HG02884 (cell line): ENCODE measurements at regions not wholly inside any gene's neighbourhood (a gene's known extent, or its start where the extent isn't known, plus 50 kb on each side); places are given as distances from the start of the nearest gene placed in this dataset.
"Not testable (repeated sequence)": the region's sequence is repeated elsewhere in the genome, so short reads cannot be mapped to it uniquely, and the experiment has no call there.

Experiments used
- ATAC-seq: cut with Tn5 transposase; IDR thresholded peaks from one replicate; pipeline ENCODE4 v1.9.1; 2021; ENCODE audit warnings: mild to moderate bottlenecking, moderate library complexity; ENCODE audit not compliant: unreplicated experiment

DNA sequence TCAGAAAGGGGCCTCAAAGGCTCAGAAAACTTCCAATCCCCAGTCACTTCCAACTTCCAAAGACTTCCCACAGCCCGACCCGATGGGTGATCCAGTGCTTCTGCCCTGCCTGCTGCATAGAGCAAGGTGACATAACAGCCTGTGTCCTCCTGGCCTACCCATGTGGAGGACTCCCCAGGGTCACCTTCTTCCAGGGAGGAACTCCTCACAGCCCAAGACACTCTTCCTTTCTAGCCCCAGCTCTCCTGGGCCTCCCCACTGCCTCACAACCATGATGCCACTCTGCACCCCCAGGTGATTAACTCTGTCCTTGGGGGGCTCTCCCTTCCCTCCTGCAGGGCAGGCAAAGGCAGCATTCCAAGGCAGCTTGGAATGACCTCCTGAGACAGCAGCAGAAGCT, 158.4 kb upstream of the PDE1C start:
- ATAC-seq = no peak

GRCh38 chr7:32227746-32228145, 157.5 kb upstream of the PDE1C start:
- no peak for ATAC-seq

DNA sequence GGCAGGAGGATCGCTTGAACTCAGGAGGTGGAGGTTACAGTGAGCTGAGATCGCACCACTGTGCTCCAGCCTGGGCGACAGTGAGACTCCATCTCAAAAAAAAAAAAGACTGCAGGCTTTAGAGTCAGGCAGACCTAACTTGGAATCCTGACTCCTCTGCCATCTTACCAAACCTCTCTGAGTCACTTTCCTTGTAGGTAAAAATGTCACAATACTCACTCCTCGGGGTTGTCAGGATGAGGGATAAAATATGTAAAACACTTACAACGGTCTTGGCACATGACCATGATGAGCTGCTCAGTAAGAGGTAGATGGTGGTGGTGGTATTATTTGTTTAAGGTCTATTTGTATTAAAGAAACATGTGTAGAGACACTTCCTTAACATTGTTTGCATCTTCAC, 154.1 kb upstream of the PDE1C start:
- ATAC-seq = no peak

DNA sequence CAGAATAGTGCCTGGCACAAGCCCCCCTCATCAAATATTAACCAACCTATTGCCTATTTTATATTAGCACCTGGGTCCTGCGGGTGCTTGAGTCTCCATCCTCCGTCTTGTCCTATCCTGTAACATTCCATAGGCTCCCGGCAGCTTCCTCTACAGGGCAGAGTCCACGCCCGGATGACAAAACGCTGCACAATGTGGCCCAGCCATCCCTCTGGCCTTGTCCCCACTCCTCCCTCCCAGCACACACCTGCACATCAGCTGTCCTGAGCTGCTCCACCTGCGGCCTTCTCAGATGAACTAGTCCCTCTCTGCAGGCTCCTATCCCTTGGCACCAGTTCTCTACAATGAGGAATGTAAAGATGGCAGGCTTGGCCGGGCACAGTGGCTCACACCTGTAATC, 153.5 kb upstream of the PDE1C start:
- ATAC-seq = no peak

- ATAC-seq = no peak
These were observed 153.0 kb upstream of the PDE1C start for GRCh38 chr7:32223071-32223650.

DNA sequence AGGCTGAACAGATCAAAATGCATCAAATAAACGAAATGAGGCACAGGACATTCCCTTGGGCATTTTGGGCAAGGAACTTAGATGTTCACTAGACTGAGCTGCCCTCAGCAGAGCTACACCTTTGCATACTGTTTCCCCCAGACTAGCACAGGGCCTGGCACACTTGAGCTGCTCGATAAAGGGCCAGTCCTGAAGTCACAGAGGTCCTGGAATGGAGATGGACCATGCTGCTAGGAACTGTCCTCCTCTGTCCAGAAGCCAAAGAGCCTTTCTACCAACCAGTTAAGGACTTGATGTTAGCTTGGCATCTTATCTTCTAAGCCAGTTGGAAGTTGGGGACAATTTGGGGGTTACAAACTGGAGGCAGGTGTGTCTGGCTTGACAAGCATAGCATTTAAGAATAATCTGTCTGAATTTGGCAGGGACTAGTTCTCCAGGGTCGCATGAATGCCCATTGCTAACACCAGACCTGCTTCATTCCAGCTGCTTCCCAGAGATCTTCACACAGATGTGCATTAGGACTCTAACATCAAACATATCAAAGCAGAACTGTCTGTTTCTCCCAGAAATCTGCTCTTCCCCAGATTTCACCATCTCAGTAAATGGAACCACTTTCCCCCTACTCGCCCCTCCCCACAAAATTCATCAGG, 152.2 kb upstream of the PDE1C start:
- no peak for ATAC-seq

DNA sequence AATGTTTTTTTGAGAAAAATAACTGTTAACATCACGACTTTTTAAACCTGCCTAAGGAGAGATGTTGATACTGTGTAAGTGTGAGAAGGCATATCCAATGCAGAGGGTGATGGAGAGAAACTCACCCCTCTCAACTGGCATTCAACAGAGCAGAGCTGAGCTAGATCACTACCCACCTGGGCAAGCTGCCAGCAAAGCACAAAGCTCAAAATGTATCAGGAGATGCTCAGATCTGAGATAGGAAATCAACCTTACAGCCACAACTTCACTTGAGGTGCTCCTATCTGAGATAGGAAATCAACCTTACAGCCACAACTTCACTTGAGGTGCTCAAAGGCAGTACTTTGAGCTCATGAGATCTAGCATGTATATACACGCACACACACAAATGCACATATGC, 151.5 kb upstream of the PDE1C start:
- no peak for ATAC-seq

GRCh38 chr7:32221056-32221455, 150.8 kb upstream of the PDE1C start:
- no peak for ATAC-seq

GRCh38 chr7:32219831-32220230, 149.6 kb upstream of the PDE1C start:
- not testable (repeated sequence) for ATAC-seq

GRCh38 chr7:32219416-32219815, 149.2 kb upstream of the PDE1C start:
- no peak for ATAC-seq

- no peak for ATAC-seq
These were observed 148.6 kb upstream of the PDE1C start for GRCh38 chr7:32218741-32219288.

DNA sequence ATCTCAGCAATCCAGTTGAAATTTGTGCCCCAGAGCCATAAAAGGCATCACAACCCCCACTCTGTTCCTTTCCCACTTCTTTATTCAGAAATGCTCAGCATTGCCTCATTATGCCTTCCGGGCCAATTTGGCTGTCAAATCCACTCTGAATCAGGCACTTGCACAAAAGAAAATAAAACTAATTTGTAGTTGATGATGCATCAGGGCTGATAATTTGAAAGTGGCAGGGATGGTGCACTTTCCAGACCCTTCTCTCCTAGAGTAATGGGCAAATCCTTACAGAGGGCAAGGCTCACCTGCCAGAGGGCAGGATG, 147.9 kb upstream of the PDE1C start:
- ATAC-seq = no peak

GRCh38 chr7:32217341-32218153, 147.3 kb upstream of the PDE1C start:
- no peak for ATAC-seq

DNA sequence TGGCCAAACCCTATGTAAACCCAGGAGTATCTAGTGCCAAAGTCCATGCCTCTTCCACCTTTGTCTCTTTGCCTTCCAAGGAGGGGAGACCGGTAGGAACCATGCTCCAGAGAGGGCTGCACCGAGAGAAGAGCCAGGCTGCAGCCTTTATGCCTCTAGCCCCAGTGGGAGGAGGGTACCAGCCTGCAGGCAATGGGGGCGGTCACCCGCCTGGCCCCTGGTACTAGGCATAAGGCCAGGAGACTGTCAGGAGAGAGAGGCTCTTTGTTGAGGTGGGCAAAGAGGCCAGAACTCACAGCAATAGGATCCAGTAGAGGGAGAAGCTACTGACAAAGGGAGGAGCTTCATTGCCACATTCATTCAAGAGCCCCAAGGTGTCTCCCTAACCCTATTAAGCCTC, 146.6 kb upstream of the PDE1C start:
- no peak for ATAC-seq

GRCh38 chr7:32215697-32216096, 145.5 kb upstream of the PDE1C start:
- ATAC-seq = no peak

DNA sequence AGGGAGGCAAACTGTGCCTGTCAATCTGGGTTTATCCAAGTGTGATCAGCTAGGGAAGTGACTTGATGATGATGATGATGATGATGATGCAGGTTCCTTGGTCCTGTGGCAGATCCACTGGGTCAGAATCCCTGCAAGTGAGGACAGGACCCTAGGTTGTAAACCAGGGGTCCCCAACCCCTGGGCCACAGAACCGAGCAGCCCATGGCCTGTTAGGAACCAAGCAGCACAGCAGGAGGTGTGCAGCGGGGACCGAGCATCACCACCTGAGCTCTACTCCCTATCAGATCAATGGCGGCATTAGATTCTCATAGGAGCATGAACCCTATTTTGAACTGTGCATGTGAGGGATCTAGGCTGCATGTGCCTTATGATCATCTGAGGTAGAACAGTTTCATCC, 144.7 kb upstream of the PDE1C start:
- ATAC-seq = no peak

DNA sequence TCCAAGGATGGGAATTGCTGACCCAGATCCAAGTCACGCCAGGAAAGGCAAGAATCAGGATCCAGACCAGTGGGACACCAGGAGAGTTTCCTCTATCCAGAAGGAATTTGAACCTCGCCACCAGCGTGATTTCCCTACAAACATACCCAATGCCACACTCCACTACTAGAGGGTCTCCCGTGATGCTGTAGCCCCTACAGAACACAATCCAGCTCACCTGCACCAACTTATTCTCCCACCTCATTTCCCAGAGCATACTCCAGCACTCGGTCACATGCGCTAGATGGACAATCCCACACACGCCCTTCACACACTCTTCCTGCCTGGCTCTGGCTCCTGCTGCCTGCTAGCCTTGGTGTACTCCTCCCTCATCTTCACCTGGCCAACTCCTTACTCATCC, 142.1 kb upstream of the PDE1C start:
- no peak for ATAC-seq

GRCh38 chr7:32206987-32207386, 136.8 kb upstream of the PDE1C start:
- no peak for ATAC-seq

DNA sequence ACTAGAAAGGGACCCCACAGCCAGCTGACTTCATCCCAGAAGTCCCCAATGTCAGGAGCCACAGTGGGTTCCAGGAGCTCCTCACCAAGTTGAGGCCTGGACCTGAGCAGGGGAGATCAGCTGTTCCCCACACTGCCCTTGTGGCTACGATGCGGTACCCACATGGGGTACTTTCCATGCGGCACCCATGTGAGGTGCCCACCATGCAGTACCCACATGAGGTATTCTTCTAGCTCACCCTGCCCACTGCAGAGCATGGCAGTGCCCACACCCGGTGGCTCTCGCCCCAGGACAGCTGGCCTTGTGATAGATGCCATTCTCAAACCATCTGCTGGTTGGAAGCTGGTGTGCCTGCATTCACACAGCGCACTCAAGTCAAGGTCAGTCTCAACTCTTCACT, 136.3 kb upstream of the PDE1C start:
- ATAC-seq = no peak

DNA sequence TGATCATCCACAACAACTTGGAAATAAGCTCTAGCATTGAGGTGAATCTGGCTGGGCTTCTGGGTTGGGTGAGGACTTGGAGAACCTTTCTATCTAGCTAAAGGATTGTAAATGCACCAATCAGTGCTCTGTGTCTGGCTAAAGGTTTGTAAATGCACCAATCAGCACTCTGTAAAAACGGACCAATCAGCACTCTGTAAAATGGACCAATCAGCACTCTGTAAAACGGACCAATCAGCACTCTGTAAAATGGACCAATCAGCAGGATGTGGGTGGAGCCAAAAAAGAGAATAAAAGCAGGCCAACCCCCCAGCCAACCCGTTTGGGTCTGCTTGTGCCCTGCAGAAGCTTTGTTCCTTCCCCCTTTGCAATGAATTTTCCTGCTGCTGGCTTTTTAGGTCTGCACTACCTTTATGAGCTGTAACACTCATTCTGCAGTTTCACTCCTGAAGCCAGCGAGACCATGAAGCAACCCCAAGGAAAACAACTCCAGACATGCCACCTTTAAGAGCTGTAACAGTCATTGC, 135.2 kb upstream of the PDE1C start:
- ATAC-seq = not testable (repeated sequence)

GRCh38 chr7:32204361-32205018, 134.3 kb upstream of the PDE1C start:
- peak; percentile 78 for ATAC-seq
